Right kidney (tissue), 1 donor: ENCODE measurements at regions not wholly inside any gene's neighbourhood (a gene's known extent, or its start where the extent isn't known, plus 50 kb on each side); places are given as distances from the start of the nearest gene placed in this dataset.

Experiments used
- DNase-seq: peaks from one replicate; pipeline ENCODE4 v3.0.0-alpha.2; 2016

DNA sequence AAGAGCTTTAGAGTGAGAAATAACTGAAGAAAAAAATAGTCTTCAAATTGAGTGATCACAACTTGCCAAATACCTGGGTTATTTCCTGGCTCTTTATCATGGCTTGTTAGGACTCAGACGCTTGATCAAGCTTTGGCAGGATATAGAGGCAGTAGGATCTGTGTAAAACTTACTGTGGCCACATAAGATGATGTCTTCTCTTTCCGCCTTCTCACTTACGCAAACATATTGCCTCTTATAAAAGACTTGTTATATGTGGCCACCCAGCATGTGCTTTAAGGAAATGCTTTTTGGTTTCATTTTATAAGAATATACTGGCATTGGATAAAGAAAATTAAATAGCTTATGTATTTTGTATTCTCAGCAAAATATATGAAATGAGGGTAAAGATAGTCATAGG is 101.8 kb upstream of the AKIRIN2 start:
- no peak for DNase-seq

DNA sequence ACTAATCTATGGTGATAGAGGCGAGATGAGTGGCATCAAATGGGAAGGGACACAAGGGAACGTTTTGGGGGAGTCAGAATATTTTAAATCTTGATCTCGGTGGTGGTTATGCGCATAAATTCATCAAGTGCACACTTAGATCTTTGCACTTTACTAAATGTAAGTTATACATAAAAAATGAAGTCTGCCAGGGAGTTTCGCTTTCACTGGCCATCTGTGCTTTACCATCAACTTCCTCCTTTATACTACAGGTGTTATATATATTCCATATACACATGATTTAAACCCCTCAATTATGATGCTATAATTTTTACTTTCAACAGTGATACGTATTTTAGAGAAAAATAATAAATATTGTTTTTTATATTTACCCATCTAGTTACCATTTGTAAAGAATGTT is 97.6 kb upstream of the AKIRIN2 start:
- DNase-seq: no peak

DNA sequence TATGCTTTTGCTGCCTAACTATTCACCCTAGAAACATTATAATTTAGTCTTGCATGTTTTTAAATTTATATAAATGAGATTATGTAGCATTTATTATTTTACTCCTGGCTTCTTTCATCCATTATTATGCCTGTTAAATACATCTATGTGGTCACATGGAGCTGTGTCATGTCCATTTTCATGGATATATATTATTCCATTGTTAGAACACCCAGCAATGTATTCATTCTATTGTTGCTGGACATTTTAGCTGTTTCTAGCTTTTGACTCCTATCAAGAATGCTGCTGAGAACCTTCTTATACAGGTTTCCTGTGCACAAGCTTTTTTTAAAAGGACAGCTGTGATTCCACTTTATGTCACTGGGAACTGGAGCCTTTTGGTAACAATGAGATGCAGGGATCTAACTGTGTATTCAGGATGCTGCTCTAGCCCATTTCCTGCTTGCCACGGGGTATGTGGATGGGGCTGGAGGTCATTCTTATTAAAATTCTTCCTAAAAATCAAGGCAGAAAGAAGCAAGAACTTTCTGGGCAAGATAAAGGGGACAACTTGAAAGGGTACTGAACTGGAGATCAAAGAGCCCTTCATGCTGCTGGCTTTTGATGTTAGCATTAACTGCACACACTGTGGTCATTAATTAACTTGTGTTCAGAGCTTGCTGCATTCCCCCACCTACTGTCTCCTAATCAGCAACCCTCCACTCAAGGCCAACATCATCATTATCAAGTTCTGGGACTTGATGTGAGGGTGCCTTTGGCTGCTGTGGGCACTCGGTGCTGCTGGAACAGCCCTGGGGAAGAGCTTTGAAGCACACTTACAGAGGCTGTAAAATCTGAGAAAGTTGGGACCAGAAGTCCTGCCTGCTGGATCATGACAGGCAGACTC is 96.6 kb upstream of the AKIRIN2 start:
- peak; percentile 37 for DNase-seq

DNA sequence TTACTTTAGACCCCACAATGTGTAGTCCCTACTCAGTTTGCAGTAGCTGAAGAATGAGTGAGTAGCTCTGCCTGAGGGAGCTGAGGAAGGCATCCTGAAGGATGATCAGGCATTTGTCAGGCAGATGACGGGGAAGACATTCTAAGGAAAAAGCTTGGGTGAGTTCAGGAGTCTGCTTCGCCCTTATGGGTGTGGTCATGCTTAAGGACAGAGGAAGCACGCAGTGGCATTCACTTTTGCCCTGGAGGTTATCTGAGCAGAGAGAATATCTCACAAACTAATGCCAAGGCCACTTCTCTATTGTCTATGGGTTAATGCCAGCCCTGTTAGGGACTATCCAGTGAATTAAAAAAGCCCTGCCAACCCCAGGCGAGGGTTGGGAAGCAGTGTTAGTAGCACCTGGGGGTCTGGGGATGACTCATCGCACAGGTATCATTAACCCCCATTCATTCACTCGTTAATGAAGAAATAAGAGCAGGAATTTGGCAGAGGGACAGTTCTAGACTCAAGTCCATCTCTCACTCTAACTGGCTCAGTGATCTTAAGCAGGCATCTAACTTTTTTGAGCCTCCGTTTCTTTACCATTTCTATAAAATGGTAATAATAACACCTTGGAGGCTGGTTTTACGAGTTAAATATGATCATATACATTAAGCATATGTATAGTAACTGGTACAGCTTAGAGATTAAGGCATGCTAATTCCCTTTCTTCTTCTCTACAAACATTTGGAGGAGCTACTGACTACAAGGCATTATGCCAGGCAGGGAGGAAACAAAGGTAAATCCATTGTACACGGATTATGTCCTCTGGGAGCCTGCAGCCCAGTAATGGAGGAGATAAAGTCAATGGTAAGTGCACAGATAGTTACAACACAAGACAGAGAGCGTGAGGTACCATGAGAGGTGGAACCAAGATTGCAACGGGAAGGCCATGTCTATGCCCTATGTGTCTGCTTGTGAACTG is 93.2 kb upstream of the AKIRIN2 start:
- DNase-seq: no peak

DNA sequence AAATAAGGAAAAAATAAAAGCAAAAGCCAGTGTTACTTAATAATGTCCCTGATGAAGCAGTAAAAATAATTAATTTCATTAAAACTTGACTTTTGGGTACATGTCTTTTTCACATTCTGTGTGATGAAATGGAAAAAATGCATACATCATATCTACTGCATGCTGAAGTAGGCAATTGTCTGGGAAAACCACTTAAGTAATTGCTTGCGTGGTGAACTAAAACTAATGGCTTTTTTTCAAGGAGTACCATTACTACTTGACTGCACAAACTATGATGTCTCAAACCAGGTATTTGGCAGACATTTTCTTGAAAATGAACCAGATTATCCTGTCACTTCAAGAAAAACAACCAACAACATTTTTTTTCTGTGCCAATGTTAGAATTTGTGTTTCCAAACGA is 91.3 kb upstream of the AKIRIN2 start:
- DNase-seq: no peak

DNA sequence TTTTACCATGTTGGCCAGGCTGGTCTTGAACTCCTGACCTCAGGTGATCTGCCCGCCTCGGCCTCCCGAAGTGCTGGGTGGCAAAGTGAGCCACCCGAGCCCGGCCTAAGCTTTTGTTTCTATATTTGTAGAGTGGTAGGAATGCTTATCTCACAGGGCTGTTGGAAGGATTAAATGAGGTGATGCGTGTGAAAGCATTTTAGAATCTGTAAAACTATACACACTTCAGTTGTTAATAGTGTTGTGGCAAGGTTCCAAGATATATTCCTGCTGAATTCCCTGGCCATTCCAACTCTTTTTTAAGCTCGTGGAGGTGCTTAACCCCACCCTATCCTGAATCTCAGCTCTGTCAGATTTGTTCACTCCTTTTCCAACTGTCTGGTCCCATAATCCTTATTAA is 89.9 kb upstream of the AKIRIN2 start:
- DNase-seq: no peak

DNA sequence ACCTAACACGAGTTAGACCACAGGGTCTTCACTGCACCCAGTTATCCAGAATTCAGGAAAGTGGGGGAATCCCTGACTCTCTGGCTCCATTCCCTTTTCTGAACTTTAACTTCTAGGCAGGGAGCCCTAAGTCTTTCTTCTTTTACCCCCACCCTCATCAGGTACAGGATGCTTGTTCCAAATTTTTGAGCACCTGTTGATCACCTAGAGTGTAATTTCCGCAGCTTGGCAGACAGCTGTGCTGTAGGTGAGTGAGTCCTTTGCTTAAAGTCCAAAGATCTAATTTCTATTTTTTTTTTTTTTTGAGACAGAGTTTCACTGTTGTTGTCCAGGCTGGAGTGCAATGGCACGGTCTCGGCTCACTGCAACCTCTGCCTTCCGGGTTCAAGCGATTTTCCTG is 89.5 kb upstream of the AKIRIN2 start:
- DNase-seq: no peak

DNA sequence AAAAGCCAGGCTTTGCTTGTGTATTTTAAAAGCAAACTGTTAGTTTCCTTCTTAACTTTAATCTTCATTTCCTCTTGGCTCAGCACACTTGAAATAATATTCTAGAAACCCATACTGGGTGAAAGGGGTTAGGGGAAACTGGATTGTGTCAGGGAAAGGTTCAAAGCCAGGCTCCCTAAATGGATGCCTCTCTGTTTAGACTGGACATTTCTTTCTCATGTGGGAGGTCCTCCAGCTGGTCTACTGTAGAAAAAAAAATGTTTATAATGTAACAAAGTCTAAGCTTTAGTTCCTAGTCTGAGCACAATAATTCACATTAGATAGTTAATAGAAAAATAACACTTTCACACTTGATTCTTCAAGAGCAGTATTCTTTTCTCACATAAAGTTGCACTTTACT is 89.0 kb upstream of the AKIRIN2 start:
- no peak for DNase-seq

DNA sequence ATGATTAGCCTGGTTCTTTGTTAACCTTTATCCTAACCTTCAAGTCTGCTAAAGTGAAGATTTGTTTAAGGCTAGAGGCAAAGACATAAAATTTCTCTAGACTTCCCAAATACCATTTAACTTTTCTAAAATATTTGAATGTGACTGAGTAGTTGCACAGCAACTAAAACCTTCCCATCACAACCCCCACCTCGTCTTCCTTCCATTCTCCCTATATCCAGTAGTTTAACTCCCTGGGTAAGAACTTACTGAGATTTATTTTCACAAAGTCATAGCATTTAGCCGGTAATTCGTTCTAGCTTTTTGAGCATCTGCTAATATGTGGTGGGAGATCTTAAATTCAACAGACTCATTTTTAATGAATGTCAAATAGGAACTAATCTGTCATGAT is 87.9 kb upstream of the AKIRIN2 start:
- no peak for DNase-seq

DNA sequence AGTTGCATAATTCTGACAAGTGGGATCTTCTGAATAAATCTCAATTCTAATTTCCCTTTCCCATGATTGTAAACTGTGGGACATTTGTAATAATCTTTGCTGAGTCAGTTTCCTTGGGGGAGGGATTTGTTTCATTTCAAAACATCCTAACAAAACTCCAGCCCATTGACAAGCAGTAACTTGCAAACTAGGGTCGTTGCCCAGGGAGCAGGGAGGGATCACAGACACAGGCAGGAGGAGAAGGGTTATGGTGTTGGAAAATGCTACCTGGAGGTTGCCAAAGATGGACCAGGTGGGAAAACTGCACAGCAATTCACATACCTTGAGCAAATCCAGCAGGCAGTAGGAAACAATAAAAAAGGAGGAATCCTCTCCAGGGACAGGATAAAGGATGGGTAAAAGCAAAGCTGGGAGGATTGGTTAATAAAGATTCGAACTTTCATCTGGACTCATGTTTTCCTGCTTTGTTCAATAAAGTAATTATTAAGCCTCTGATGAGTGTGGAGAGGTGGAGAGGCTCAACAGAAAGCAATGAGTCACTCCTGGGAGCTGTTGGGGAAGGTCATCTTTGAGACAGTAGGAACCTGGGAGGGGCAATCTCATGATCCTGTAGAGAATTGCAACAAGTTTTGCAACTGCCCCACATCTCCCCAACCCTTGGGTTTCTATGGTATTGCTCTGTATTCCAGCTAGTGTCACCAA is 87.3 kb upstream of the AKIRIN2 start:
- no peak for DNase-seq

DNA sequence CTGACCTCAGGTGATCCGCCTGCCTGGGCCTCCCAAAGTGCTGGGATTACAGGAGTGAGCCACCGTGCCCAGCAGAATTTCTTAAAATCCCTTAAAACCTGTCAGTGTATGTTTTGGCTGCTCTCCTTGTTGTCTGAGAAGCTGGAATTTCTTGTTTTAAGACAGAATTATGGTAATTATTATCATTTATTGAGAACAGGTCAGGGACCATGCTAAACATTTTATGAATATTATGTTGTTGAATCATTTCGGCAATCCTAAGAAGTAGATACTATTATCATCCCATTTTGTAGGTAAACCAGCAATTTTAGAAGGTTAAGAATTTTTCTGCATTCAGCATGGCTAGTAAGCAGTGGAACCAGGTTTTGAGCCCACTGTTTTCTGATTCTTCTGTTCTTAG is 86.1 kb upstream of the AKIRIN2 start:
- DNase-seq: no peak

DNA sequence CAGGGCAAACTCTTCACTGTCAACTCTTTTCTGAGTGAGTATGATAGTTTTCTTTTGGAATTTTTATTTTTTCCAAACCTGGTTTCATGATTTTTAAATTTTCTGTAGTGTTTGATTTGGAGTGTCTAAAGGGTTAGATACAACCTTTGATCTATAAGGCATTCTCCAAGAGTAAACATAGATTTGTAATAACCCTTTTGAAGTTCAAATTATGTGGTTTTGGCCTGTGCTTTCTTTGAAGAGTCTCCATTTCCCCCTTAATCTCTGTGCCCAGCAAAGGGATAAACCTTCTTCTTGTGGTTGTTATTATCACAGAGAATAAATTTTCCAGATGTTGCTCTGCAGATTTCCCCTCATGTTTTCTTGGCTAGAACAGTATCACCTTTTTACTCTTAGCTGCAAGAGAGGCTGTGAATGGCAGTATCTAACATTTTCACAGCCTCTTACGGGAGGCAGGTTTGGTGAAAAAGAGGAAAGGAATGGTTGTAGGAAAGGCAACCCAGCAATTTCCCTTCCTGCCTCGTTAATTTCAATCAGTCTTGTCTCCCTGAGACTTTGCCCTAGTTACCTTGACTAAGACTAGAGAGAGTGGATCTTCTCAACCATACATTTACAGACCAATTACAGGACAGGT is 83.3 kb upstream of the AKIRIN2 start:
- DNase-seq: no peak

DNA sequence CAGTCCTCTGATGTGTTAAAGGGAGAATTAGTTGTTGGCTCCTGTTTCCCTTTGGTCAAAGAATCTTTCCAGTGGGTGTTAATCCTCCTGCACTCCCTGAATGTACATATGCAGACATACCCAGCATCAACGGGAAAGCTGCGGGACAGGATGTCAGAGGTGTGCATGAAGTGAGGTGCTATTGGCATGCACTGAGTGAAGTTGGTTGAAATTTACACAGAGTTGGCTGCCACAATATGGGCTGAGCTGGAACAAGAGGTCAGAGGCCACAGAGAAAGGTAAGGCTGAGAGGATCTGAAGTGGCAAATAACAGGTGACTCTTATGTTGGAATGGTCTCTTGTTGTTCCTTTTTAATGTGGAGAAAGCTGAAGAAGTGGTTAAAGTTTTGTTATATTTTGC is 82.7 kb upstream of the AKIRIN2 start:
- no peak for DNase-seq

DNA sequence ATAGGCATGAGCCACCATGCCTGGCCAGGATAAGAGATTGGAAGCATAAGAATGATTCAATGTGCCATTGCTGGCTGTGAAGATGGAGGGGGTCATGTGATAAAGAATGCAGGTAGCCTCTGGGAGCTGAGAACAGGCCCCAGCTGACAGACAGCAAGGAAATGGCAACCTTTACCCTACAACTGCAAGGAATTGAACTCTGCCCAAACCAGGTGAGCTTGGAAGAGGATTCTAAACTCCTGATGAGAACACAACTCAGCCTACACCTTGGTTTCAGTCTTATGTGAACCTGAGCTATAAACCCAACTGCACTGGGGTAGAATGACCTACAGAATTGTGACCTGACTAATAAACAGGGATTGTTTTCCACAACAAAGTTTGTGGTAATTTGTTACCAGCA is 82.0 kb upstream of the AKIRIN2 start:
- no peak for DNase-seq

DNA sequence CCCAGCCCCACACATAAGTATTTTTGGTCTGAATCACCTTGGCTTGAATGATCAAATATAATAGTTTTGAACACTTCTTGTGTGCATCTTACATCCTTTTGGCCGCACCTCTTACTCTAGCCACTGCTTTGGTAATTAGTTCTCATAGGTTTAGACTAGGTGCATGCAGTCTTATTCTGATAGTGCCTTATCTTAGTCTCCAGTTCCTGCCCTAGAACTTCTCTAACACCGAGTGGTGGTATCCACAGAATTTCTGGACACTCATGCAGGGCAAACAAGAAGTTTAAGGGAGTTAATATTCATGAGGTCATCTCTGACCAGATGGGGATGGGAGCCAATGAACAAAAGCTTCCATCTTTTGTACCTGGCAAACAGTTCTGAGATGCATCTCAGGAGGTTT is 77.5 kb upstream of the AKIRIN2 start:
- DNase-seq: no peak

DNA sequence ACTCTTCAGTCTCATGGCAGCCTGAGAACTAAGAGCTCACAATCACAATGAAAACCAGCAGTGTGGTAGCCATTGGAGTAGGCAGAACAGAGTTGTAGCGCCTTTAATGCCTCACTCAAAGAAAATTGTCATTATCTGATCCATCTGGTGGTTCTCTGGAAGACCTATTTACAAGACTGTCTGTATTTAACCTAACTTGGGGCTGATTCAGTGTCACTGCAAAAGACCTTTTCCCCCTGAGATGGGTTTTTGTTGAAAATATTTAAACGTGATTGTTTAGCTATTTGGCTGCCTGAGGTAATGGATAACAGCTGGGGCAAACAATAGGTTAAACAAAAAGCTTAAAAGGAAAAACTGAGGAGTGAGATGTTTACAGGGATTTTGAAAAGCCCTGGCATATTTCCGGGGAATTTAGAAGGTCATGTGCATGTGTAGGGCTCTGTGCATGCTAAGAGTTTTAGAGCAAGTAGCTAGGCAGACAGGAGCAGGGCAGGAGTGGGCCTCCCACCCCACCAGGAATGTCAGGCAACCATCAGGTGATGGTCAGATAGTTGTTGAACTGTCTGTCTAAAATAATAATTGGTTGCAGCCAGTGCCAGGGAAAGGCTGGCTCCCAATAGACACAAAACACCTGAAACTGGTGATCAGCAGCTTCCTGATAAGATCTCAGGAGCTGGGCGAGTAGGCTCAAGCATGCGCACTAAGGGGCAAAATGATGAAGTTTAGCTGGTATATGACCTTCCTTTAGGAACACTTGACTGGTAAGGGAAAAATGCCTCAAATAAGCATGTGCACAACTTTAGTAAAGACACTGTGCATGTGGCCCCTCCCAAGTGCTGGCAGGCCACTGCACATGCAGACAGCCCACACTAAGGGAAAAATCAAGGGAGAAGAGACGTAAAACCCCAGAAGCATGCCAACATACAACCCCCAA is 70.8 kb upstream of the AKIRIN2 start:
- peak; percentile 29 for DNase-seq

DNA sequence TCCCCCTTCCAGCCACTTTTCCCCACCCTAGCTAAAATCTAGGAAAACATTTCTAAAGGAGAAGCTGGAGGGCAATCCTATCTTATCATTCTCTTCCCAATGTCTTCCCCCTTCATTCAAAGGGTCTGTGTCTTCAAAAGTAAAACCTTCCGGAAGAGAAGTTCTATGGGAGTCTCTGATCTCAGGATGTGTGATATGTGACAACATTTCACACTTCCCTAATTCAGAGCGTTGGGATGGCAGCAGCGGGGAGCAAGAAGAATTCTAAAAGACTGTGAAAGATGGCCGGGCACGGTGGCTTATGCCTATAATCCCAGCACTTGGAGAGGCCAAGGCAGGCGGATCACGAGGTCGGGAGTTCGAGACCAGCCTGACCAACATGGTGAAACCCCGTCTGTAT is 65.4 kb upstream of the AKIRIN2 start:
- no peak for DNase-seq

DNA sequence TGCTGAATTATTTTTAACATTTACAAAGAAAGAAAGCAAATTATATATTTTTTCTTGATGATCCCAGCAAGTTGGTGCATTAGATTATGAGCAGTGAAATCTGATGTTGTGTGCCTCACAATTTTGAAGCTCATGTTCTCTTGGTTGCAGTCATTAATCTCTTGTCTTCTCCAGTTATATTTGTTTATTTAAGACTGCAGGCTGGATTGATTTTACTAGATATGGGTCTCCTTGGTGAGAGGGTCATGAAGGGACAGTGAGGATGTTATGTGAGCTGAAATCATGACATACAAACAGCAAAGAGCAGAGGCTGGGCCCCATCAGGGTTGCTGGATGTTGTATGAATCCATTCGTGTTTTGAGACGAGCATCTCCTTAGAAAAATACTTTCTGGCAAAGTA is 64.2 kb upstream of the AKIRIN2 start:
- no peak for DNase-seq

DNA sequence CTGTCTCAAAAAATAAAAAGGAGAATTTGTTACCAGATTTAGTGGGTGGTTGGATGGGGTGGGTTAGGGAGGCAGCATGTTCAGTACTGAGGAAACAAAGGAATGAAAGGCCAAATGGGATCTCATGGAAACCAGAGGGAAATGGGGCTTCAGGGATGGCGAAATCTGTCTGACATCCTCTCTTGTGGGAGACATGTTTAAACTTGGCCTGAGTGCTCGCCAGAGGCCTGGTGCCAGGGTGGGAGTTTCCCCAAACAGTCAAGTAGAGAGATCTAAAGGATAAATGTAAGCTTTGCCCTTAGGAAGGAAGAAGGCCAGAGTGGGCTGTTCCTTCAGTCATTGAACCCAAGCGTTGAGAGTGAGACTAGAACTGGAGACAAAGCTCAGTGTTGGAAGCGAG is 61.9 kb upstream of the AKIRIN2 start:
- no peak for DNase-seq

DNA sequence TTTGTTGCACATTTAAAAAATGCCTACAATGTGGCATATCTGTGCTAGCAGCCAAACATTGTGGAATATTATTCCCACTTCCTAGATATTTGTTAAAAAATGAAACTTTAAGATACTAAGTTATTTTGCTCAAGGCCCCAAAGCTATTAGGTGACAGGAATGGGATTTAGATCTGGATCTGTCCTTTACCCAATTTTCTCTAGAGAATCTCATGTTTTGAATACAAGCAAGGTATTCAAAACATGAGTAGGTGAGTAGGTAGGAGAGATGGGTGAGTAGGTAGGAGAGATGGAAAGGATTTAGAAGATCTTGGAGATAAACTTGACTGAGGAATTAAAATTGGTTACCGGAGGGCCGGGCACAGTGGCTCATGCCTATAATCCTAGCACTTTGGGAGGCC is 61.2 kb upstream of the AKIRIN2 start:
- DNase-seq: no peak

DNA sequence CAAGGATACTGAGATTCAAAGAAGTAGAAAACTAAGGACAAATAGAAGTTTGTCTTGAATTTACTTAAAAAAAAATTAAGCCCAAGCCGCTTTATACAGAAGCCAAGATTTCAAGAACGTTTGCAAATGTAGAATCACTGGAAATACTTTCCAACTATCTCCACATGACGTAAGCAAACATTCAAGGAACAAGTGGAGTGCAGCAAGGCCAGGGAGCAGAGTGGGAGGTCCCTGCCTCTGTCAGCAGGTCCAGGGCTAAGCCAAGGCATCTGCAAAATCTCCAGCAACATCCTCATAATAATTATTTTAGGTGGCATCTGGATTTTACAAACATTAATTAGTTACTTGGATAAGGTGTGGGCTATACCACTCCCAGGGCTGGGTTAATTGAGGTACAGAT is 60.1 kb upstream of the AKIRIN2 start:
- no peak for DNase-seq
